HepG2 (cell line): ENCODE measurements at regions not wholly inside any gene's neighbourhood (a gene's known extent, or its start where the extent isn't known, plus 50 kb on each side); places are given as distances from the start of the nearest gene placed in this dataset.

ENCODE experiments used
- ARNT2 ChIP-seq: sonication (generic); formaldehyde crosslinking; IDR thresholded peaks from 2 replicates; pipeline ENCODE4 v1.8.0; 2022; ENCODE audit warnings: mild to moderate bottlenecking, low read depth, missing genetic modification reagents, moderate library complexity
- ATF4 ChIP-seq, 2 experiments: fragments of 450-650 bp in 1 of 2; sonication (generic) in 1 of 2; formaldehyde crosslinking; IDR thresholded peaks; 2 replicates each; pipeline versions ENCODE4 v1.5.0 to v1.8.0; 2020 to 2022; ENCODE audit warnings: mild to moderate bottlenecking in 1 of 2, missing genetic modification reagents in 1 of 2
- EHMT2 ChIP-seq: fragments of 200-600 bp; sonication (generic); IDR thresholded peaks from 2 replicates; pipeline ENCODE4 v1.7.0; 2017; ENCODE audit warnings: antibody characterized with exemption, low read depth, low read length, borderline replicate concordance
- ETS1 ChIP-seq: sonication (generic); formaldehyde crosslinking; IDR thresholded peaks from 2 replicates; pipeline ENCODE4 v1.4.0; 2020; ENCODE audit warnings: missing genetic modification reagents
- HOXA5 ChIP-seq: sonication (generic); formaldehyde crosslinking; IDR thresholded peaks from 2 replicates; pipeline ENCODE4 v1.4.0; 2020; ENCODE audit warnings: missing genetic modification reagents
- MXD1 ChIP-seq: sonication (generic); formaldehyde crosslinking; IDR thresholded peaks from 2 replicates; pipeline ENCODE4 v1.4.0; 2020; ENCODE audit warnings: mild to moderate bottlenecking, missing genetic modification reagents
- PLSCR1 ChIP-seq: sonication (generic); formaldehyde crosslinking; IDR thresholded peaks from 2 replicates; pipeline ENCODE4 v1.5.0; 2020; ENCODE audit warnings: missing genetic modification reagents, mild to moderate bottlenecking, borderline replicate concordance
- SP5 ChIP-seq: IDR thresholded peaks from 2 replicates; pipeline ENCODE4 v1.6.1; 2016; ENCODE audit warnings: low read depth, borderline replicate concordance
- ZNF282 ChIP-seq: fragments of 450-650 bp; IDR thresholded peaks from 2 replicates; pipeline ENCODE4 v1.6.1; 2018; ENCODE audit not compliant: partially characterized antibody

GRCh38 chr10:53487019-53487983 lies 714.7 kb upstream of the MBL2 start (continued):
- TF ChIP-seq ATF4 (CRISPR knock-in tag; IDR thresholded peaks at IDR 0.05) (no peak), PLSCR1 (no peak), EHMT2 (no peak), MXD1 (CRISPR knock-in tag) (no peak), SP5 (no peak), ARNT2 (CRISPR knock-in tag) (no peak), ZNF282 (no peak), ETS1 (no peak), HOXA5 (CRISPR knock-in tag) (no peak)
